ENCODE measurements at regions not wholly inside any gene's neighbourhood (a gene's known extent, or its start where the extent isn't known, plus 50 kb on each side); places are given as distances from the start of the nearest gene placed in this dataset.

- DNase-seq (ENCODE audit: low read depth, low spot score): no peak
Observed at GRCh38 chr2:12967804-12968203, 251.1 kb downstream of the TRIB2 start.

- no peak for DNase-seq (ENCODE audit: low read depth, low spot score)
Observed at GRCh38 chr2:12968399-12968798, 251.7 kb downstream of the TRIB2 start.

GRCh38 chr2:12970861-12971260 is 254.1 kb downstream of the TRIB2 start:
- DNase-seq (ENCODE audit: low read depth, low spot score): no peak

GRCh38 chr2:12971581-12972365 is 255.0 kb downstream of the TRIB2 start:
- no peak for DNase-seq (ENCODE audit: low read depth, low spot score)

GRCh38 chr2:12978066-12978835 is 261.5 kb downstream of the TRIB2 start:
- DNase-seq (ENCODE audit: low read depth, low spot score): no peak

- no peak for DNase-seq (ENCODE audit: low read depth, low spot score)
Observed at GRCh38 chr2:12979066-12979465, 262.3 kb downstream of the TRIB2 start.

- DNase-seq (ENCODE audit: low read depth, low spot score): no peak
Observed at GRCh38 chr2:12980817-12981216, 264.1 kb downstream of the TRIB2 start.

GRCh38 chr2:12982149-12982584 is 265.4 kb downstream of the TRIB2 start:
- no peak for DNase-seq (ENCODE audit: low read depth, low spot score)

GRCh38 chr2:12987246-12987645 is 270.5 kb downstream of the TRIB2 start:
- DNase-seq (ENCODE audit: low read depth, low spot score): no peak

GRCh38 chr2:12988279-12988678 is 271.5 kb downstream of the TRIB2 start:
- no peak for DNase-seq (ENCODE audit: low read depth, low spot score)

- DNase-seq (ENCODE audit: low read depth, low spot score): no peak
Observed at GRCh38 chr2:12990523-12990922, 273.8 kb downstream of the TRIB2 start.

- no peak for DNase-seq (ENCODE audit: low read depth, low spot score)
Observed at GRCh38 chr2:12998685-12999084, 281.9 kb downstream of the TRIB2 start.

- no peak for DNase-seq (ENCODE audit: low read depth, low spot score)
Observed at GRCh38 chr2:13000664-13001363, 284.1 kb downstream of the TRIB2 start.

- DNase-seq (ENCODE audit: low read depth, low spot score): no peak
Observed at GRCh38 chr2:13001408-13001807, 284.7 kb downstream of the TRIB2 start.

- no peak for DNase-seq (ENCODE audit: low read depth, low spot score)
Observed at GRCh38 chr2:13002536-13003331, 286.0 kb downstream of the TRIB2 start.

- DNase-seq (ENCODE audit: low read depth, low spot score): no peak
Observed at GRCh38 chr2:13003500-13003899, 286.8 kb downstream of the TRIB2 start.

GRCh38 chr2:13005048-13005447 is 288.3 kb downstream of the TRIB2 start:
- DNase-seq (ENCODE audit: low read depth, low spot score): no peak

- no peak for DNase-seq (ENCODE audit: low read depth, low spot score)
Observed at GRCh38 chr2:13005761-13006335, 289.1 kb downstream of the TRIB2 start.

- no peak for DNase-seq (ENCODE audit: low read depth, low spot score)
Observed at GRCh38 chr2:13006426-13006825, 289.7 kb downstream of the TRIB2 start.

- peak; percentile 22 for DNase-seq (ENCODE audit: low read depth, low spot score)
Observed at GRCh38 chr2:13006829-13007717, 290.3 kb downstream of the TRIB2 start.
